ENCODE measurements at regions not wholly inside any gene's neighbourhood (a gene's known extent, or its start where the extent isn't known, plus 50 kb on each side); places are given as distances from the start of the nearest gene placed in this dataset.
"Not testable (repeated sequence)": the region's sequence is repeated elsewhere in the genome, so short reads cannot be mapped to it uniquely, and the experiment has no call there.

DNA sequence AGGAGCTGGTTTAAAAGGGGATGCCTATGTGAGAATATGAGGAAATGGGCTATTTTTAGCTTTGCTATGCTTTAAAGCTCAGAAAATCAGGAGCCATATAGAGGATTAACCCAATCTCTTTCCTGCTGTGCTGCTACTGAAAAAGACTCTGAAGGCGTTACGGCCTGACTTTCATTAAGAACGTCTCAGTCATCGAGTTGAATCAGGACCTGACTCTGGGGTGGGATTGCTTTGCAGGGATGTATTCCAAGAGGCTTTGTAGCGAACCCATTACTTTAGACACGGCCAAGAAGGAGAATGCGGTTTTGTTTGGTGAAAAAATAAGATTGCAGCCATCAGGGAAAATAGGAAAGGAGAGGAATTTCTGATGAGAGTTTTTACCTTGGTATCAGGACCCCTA lies 426.9 kb downstream of the CCSER2 start:
- intact Hi-C loops (cut with DNase I; ENCODE audit: low total_unique reads), result no loop called here
- 79 to 83% methylated on average over 7 of the region's 7 CpGs for WGBS, 2 donors
- DNase-seq (ENCODE audit: low spot score in 2 of 2), result no peak
- no peak overlapping the region for H3K4me3 ChIP-seq (ENCODE audit: low read depth, poor library complexity, severe bottlenecking)
- TF ChIP-seq CTCF (IDR thresholded peaks at IDR 0.05) (no peak), POLR2A (IDR thresholded peaks at IDR 0.05) (no peak)

GRCh38 chr10:84756653-84757052 lies 428.3 kb downstream of the CCSER2 start:
- H3K4me3 ChIP-seq (ENCODE audit: low read depth, poor library complexity, severe bottlenecking); DNase-seq (ENCODE audit: low spot score in 2 of 2); intact Hi-C loops (cut with DNase I; ENCODE audit: low total_unique reads): not testable (repeated sequence)
- 81 to 90% methylated on average over 2 to 3 of the region's 3 CpGs for WGBS, 2 donors

DNA sequence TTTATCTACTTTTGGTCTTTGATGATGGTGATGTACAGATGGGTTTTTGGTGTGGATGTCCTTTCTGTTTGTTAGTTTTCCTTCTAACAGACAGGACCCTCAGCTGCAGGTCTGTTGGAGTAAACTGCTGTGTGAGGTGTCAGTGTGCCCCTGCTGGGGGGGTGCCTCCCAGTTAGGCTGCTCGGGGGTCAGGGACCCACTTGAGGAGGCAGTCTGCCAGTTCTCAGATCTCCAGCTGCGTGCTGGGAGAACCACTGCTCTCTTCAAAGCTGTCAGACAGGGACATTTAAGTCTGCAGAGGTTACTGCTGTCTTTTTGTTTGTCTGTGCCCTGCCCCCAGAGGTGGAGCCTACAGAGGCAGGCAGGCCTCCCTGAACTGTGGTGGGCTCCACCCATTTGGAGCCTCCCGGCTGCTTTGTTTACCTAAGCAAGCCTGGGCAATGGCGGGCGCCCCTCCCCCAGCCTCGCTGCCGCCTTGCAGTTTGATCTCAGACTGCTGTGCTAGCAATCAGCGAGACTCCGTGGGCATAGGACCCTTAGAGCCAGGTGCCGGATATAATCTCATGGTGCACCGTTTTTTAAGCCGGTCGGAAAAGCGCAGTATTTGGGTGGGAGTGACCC lies 433.7 kb downstream of the CCSER2 start:
- DNase-seq (ENCODE audit: low spot score in 2 of 2); intact Hi-C loops (cut with DNase I; ENCODE audit: low total_unique reads); H3K4me3 ChIP-seq (ENCODE audit: low read depth, poor library complexity, severe bottlenecking): not testable (repeated sequence)
- 38% methylated on average over 13 to 14 of the region's 14 CpGs for WGBS, 2 donors

GRCh38 chr10:84762754-84763394 lies 434.5 kb downstream of the CCSER2 start:
- WGBS, 2 donors, result 88% methylated on average over 16 of the region's 16 CpGs
- DNase-seq (ENCODE audit: low spot score in 2 of 2), result no peak
- no peak overlapping the region for H3K4me3 ChIP-seq (ENCODE audit: low read depth, poor library complexity, severe bottlenecking)
- intact Hi-C loops (cut with DNase I; ENCODE audit: low total_unique reads), result no loop called here
- no peak for TF ChIP-seq CTCF (IDR thresholded peaks at IDR 0.05)
- TF ChIP-seq POLR2A (IDR thresholded peaks at IDR 0.05), result no peak

DNA sequence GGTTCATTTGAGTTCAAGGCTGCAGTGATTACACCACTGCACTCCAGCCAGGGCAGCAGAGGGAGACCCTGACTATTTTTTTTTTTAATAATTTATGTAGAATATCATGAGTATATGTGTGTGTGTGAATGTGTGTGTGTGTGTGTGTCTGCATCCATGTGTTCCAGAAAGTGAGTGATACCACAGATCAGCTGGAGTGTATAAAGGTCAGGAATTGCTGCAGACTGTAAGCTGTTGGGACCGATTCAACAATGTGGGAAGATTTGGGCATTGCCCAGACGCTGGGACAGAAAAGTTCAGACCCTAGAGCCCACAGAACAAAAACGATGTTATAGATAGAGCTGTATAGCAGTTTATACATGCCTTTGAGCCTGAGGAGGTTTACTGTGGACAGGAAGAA lies 435.6 kb downstream of the CCSER2 start:
- intact Hi-C loops (cut with DNase I; ENCODE audit: low total_unique reads), result no loop called here
- no peak overlapping the region for H3K4me3 ChIP-seq (ENCODE audit: low read depth, poor library complexity, severe bottlenecking)
- TF ChIP-seq CTCF (IDR thresholded peaks at IDR 0.05), result no peak
- TF ChIP-seq POLR2A (IDR thresholded peaks at IDR 0.05), result no peak
- WGBS, 2 donors, result 49 to 55% methylated on average over 3 of the region's 3 CpGs
- no peak for DNase-seq (ENCODE audit: low spot score in 2 of 2)

- TF ChIP-seq POLR2A (IDR thresholded peaks at IDR 0.05), result no peak
- H3K4me3 ChIP-seq (ENCODE audit: low read depth, poor library complexity, severe bottlenecking), result no peak overlapping the region
- WGBS, 2 donors, result 89 to 90% methylated on average over 2 of the region's 2 CpGs
- DNase-seq (ENCODE audit: low spot score in 2 of 2), result no peak
- intact Hi-C loops (cut with DNase I; ENCODE audit: low total_unique reads), result no loop called here
Measured at GRCh38 chr10:84765086-84765485, 436.7 kb downstream of the CCSER2 start.

DNA sequence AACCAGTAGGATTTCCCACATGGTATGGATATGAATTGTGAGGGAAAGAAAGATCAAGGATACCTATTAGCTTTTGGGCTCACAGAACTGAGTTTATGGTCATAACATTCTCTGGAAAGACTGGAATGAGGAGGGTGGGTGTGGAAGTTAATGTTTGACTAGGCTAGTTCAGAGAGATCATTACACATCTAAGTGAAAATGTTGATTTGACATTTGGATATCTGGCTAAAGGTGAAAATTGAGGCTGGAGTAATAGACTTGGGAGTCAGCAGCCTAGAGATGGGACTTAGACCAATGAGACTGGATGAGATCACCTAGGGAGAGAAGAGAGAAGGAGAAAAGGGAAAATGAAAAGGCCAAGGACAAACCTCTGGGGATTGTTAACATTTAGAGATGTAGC lies 437.3 kb downstream of the CCSER2 start:
- no peak for DNase-seq (ENCODE audit: low spot score in 2 of 2)
- no peak for TF ChIP-seq POLR2A (IDR thresholded peaks at IDR 0.05)
- no peak for TF ChIP-seq CTCF (IDR thresholded peaks at IDR 0.05)
- H3K4me3 ChIP-seq (ENCODE audit: low read depth, poor library complexity, severe bottlenecking), result no peak overlapping the region
- intact Hi-C loops (cut with DNase I; ENCODE audit: low total_unique reads), result no loop called here

Measured in lower leg skin (tissue), 4 donors.